Uterus (tissue), 3 donors: ENCODE measurements at regions not wholly inside any gene's neighbourhood (a gene's known extent, or its start where the extent isn't known, plus 50 kb on each side); places are given as distances from the start of the nearest gene placed in this dataset.

Experiments
- DNase-seq, 2 donors: peaks; one replicate each; pipeline ENCODE4 v3.0.0-alpha.2; 2019 to 2020
- H3K27ac ChIP-seq, 2 donors: fragments of 200-600 bp; sonication (generic); 1 replicate in 1 of 2; 2 replicates in 1 of 2; pipeline ENCODE4 v1.5.1; 2016 to 2018
- H3K27me3 ChIP-seq, 2 donors: fragments of 200-600 bp; sonication (generic); one replicate each; pipeline ENCODE4 v1.5.1; 2018 to 2019; ENCODE audit warnings: control low read depth in 1 of 2
- H3K36me3 ChIP-seq, 2 donors: fragments of 200-600 bp; sonication (generic); one replicate each; pipeline ENCODE4 v1.5.1; 2019; ENCODE audit warnings: control low read depth in 1 of 2
- H3K4me1 ChIP-seq, 2 donors: fragments of 200-600 bp; sonication (generic); one replicate each; pipeline ENCODE4 v1.5.1; 2018 to 2019; ENCODE audit warnings: control low read depth in 1 of 2
- H3K4me3 ChIP-seq, 2 donors: fragments of 200-600 bp; sonication (generic); 1 replicate in 1 of 2; 2 replicates in 1 of 2; pipeline ENCODE4 v1.5.1; 2018 to 2019; ENCODE audit warnings: mild to moderate bottlenecking in 1 of 2
- H3K9me3 ChIP-seq, 2 donors: fragments of 200-600 bp; sonication (generic); one replicate each; pipeline ENCODE4 v1.5.1; 2019; ENCODE audit warnings: control low read depth in 1 of 2
- POLR2A ChIP-seq, 2 donors: fragments of 450-650 bp; IDR thresholded peaks; one replicate each; pipeline ENCODE4 v1.6.1; 2016; ENCODE audit warnings: antibody characterized with exemption in 2 of 2, mild to moderate bottlenecking in 1 of 2, moderate library complexity in 1 of 2
- intact Hi-C: fragments of 100-400 bp; cut with DNase I; formaldehyde crosslinking; loops from one replicate; pipeline ENCODE4 v1.15.1; 2023; ENCODE audit warnings: low total_unique reads
- TF ChIP-seq, protein P1 (sequence below), 4 experiments: fragments of 200-600 bp in 2 of 4; fragments of 450-650 bp in 2 of 4; sonication (generic) in 2 of 4; IDR thresholded peaks; one replicate each; pipeline ENCODE4 v1.5.1; 2016 to 2019; ENCODE audit warnings: antibody characterized with exemption in 4 of 4, mild to moderate bottlenecking in 2 of 4, moderate library complexity in 1 of 4
- donor health status: DM: yes; HTN: yes; CAD: no.

DNA sequence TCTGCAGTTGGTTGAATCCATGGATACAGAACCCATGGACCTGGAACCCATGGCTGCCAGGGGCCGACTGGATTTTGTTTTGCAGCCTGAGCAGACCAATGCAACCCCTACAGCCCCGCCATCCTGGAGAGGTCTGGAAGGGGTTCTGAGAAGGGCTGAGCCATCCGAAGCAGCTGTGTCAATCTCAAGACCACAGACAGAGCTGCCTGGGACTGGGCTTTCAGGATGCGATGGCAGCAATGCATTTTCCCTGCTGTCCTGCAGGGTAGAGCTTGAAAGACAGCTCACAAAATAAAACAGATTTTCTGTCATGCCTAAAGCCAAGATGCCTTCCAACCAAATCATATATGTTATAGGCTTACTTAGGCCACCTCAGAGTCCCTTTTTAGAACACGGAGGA lies 125.8 kb upstream of the NXT1 start:
- DNase-seq, result no peak
- H3K4me3 ChIP-seq, result no peak overlapping the region
- intact Hi-C loops, result no loop called here
- H3K36me3 ChIP-seq, result no peaks in the 10 kb centered on the region
- peaks cover 0 to 4% of the 10 kb centered on the region in 2 donors for H3K9me3 ChIP-seq
- H3K4me1 ChIP-seq, result no peaks in the 10 kb centered on the region
- no peak overlapping the region for H3K27ac ChIP-seq
- H3K27me3 ChIP-seq, result no peaks in the 10 kb centered on the region
- TF ChIP-seq POLR2A (IDR thresholded peaks at IDR 0.05), result no peak
- TF ChIP-seq, protein P1, sequence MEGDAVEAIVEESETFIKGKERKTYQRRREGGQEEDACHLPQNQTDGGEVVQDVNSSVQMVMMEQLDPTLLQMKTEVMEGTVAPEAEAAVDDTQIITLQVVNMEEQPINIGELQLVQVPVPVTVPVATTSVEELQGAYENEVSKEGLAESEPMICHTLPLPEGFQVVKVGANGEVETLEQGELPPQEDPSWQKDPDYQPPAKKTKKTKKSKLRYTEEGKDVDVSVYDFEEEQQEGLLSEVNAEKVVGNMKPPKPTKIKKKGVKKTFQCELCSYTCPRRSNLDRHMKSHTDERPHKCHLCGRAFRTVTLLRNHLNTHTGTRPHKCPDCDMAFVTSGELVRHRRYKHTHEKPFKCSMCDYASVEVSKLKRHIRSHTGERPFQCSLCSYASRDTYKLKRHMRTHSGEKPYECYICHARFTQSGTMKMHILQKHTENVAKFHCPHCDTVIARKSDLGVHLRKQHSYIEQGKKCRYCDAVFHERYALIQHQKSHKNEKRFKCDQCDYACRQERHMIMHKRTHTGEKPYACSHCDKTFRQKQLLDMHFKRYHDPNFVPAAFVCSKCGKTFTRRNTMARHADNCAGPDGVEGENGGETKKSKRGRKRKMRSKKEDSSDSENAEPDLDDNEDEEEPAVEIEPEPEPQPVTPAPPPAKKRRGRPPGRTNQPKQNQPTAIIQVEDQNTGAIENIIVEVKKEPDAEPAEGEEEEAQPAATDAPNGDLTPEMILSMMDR (IDR thresholded peaks at IDR 0.05), result no peak

DNA sequence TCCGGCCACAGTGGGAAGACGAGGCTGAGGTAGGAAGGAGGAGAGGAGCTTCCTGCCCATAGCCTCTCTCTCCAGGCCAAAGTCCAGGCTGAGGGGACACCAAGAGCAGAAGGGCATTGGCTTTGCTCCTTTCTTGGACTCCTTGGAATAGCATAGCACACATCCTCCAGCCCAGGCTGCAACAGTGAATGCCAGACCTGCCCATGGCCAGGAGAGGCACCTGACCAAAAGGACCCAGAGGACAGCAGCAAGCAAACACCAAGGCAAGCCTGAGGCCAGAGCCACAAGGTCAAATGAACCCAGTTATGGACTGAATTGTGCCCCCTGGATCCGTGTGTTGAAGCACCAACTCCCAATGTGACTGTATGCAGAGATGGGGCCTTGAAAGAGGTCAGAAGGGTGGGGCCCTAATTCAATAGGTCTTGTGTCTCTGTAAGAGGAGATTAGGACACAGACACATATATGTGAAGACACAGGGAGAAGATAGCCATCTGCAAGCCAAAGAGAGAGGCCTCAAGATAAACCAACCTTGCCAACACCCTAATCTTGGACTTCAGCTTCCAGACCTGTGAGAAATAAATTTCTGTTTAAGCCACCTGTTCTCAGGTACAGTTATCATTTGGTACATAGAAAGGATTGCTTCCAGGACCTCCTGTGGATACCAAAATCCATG lies 126.5 kb upstream of the NXT1 start:
- no peak overlapping the region for H3K4me3 ChIP-seq
- no peaks in the 10 kb centered on the region for H3K36me3 ChIP-seq
- no peaks in the 10 kb centered on the region for H3K27me3 ChIP-seq
- intact Hi-C loops, result no loop called here
- TF ChIP-seq, protein P1 (IDR thresholded peaks at IDR 0.05), result no peak
- no peak for TF ChIP-seq POLR2A (IDR thresholded peaks at IDR 0.05)
- H3K4me1 ChIP-seq, result no peaks in the 10 kb centered on the region
- no peak overlapping the region for H3K27ac ChIP-seq
- peaks cover 0 to 4% of the 10 kb centered on the region in 2 donors for H3K9me3 ChIP-seq
- no peak for DNase-seq

DNA sequence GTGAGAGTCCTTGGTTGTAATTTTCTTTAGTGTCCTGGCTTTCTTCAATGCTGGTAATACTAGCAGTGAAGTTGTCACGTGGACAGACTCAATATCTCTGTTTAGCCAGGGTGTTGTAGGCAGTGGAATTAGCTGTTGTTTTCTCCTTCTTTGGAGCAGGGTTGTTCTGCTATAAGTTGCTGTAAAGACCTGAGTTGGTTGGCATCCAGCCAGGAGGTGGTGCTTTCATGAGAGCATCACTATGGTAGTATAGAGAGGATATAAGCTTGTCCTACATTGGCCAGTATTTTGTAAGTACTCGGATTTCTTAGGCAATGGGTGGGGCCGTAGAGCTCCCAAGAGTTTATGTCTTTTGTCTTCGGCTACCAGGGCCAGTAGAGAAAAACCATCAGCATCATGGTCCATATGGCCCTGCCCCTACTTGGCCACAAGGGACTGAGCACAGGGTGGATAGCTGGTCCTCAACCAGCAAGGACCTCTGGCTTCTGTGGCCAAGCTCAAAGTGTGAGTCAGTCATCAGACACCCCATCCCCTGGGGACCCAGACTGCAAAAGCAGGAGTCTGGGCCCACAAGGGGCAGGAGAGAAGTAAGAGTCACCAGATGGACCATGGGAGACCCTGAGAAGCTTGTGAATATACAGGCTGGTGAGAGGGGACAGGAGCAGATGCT lies 127.9 kb upstream of the NXT1 start:
- Histone ChIP-seq H3K27me3 (no peaks in the 10 kb centered on the region), H3K4me1 (no peaks in the 10 kb centered on the region), H3K27ac (no peak overlapping the region), H3K9me3 (peaks cover 0 to 4% of the 10 kb centered on the region in 2 donors), H3K4me3 (no peak overlapping the region), H3K36me3 (no peaks in the 10 kb centered on the region)
- DNase-seq, result no peak
- TF ChIP-seq POLR2A (IDR thresholded peaks at IDR 0.05), result no peak
- TF ChIP-seq, protein P1 (IDR thresholded peaks at IDR 0.05), result no peak
- intact Hi-C loops, result no loop called here

DNA sequence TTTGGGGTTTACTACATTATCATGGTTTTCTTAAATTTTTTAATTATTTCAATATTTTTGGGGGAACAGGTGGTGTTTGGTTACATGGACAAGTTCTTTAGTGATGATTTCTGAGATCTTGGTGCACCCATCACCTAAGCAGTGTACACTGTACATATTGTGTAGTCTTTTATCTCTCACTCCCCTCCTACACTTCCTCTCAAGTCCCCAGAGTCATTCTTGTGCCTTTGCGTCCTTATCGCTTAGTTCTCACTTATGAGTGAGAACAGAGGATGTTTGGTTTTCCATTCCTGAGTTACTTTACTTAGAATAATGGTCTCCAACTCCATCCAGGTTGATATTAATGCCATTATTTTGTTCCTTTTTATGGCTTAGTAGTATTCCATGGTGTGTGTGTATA lies 130.9 kb upstream of the CD93 start:
- no peak for DNase-seq
- Histone ChIP-seq H3K36me3 (no peaks in the 10 kb centered on the region), H3K4me1 (no peaks in the 10 kb centered on the region), H3K27me3 (no peaks in the 10 kb centered on the region), H3K9me3 (peaks cover 0 to 4% of the 10 kb centered on the region in 2 donors), H3K27ac (no peak overlapping the region), H3K4me3 (no peak overlapping the region)
- TF ChIP-seq, protein P1 (IDR thresholded peaks at IDR 0.05), result no peak
- TF ChIP-seq POLR2A (IDR thresholded peaks at IDR 0.05), result no peak
- intact Hi-C loops, result no loop called here

DNA sequence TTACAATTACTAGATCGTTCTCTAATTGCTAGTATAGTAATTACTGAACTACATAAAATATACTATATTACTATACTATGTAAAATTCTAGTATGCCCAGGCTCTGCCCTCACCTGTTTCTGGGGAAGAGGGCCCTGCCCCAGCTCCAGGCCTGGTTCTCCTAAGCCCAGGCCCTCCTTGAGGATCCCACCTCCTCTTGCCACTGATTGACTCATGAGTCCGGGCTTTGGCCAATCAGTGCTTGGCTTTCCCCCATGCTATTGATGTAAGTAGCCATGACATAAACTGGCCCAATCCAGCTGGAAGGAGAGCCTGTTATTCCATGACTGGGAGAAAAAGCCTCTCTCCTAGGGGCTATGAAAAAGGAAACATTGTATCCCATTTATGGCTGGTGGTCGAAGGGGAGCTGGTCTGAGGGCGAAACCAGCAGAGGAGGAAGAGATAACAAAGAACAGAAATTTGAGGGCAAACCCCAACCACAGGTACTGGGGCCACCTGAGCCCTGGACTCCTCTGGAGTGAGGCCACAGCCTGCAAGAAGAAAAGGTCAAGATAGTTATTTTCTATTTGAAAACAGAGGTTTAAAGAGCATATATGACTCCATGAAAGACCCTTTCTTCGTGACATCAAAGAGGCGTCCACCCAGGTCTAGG lies 129.3 kb upstream of the CD93 start:
- Histone ChIP-seq H3K4me1 (no peaks in the 10 kb centered on the region), H3K9me3 (no peaks in the 10 kb centered on the region), H3K4me3 (no peak overlapping the region), H3K27me3 (no peaks in the 10 kb centered on the region), H3K36me3 (no peaks in the 10 kb centered on the region), H3K27ac (no peak overlapping the region)
- no peak for TF ChIP-seq POLR2A (IDR thresholded peaks at IDR 0.05)
- intact Hi-C loops, result no loop called here
- no peak for DNase-seq
